ENCODE measurements at regions not wholly inside any gene's neighbourhood (a gene's known extent, or its start where the extent isn't known, plus 50 kb on each side); places are given as distances from the start of the nearest gene placed in this dataset.

GRCh38 chr16:47892999-47893398 is 262.8 kb downstream of the ABCC12 start:
- Histone ChIP-seq H3K4me3 (no peak overlapping the region), H4K20me1 (replicated peaks; ENCODE audit: control insufficient read depth, insufficient read depth, low read length) (no peaks in the 10 kb centered on the region), H3K9me3 (replicated peaks; ENCODE audit: control insufficient read depth, insufficient read depth, low read depth, low read length) (no peaks in the 10 kb centered on the region), H2AFZ (ENCODE audit: low read depth, low read length) (no peak overlapping the region), H3K4me1 (replicated peaks in 1 of 2; ENCODE audit: control insufficient read depth in 2 of 2, insufficient read depth in 2 of 2, low read length in 2 of 2) (no peaks in the 10 kb centered on the region), H3K4me2 (ENCODE audit: insufficient read depth, low read length) (no peak overlapping the region), H3K9me1 (ENCODE audit: control insufficient read depth, insufficient read depth, low read length) (no peaks in the 10 kb centered on the region), H3K79me2 (ENCODE audit: control insufficient read depth, insufficient read depth, low read length) (no peaks in the 10 kb centered on the region), H3K27ac (ENCODE audit: extremely low read depth, low read depth, low read length) (no peak overlapping the region), H3K9ac (ENCODE audit: insufficient read depth in 1 of 2, low read depth in 2 of 2, low read length in 2 of 2) (no peak overlapping the region), H3K27me3 (ENCODE audit: control insufficient read depth in 2 of 2, insufficient read depth in 2 of 2, low read length in 2 of 2) (no peaks in the 10 kb centered on the region; a peak in 2 of 5 replicates), H3K36me3 (ENCODE audit: control insufficient read depth, insufficient read depth, low read length) (no peaks in the 10 kb centered on the region)
- in situ Hi-C loops (cut with MboI), result no loop called here
- no peak for FAIRE-seq
- CTCF ChIA-PET (ENCODE audit: low intra/inter-chr PET ratio), result no interaction called here
- no peak for ATAC-seq
- BruUV-seq (replicated peaks), result no TSS peak
- no peak for DNase-seq (ENCODE audit: extremely low read depth in 1 of 4, low spot score in 3 of 4)
- no peak for TF ChIP-seq KLF1 (tag; IDR thresholded peaks at IDR 0.05)
- no peak for TF ChIP-seq CBX3 (IDR thresholded peaks at IDR 0.05; ENCODE audit: borderline replicate concordance in 1 of 2, low read length in 2 of 2)
- no peak for TF ChIP-seq SRSF1 (IDR thresholded peaks at IDR 0.05; ENCODE audit: low read depth, low read length)
- TF ChIP-seq ZNF592 (IDR thresholded peaks at IDR 0.05), result no peak
- no peak for TF ChIP-seq SAFB2 (IDR thresholded peaks at IDR 0.05; ENCODE audit: borderline replicate concordance, low read depth, low read length, severe bottlenecking)
- TF ChIP-seq TEAD4 (IDR thresholded peaks at IDR 0.05; ENCODE audit: low read length), result no peak
- no peak for TF ChIP-seq TEAD4 (CRISPR knock-in tag; IDR thresholded peaks at IDR 0.05; ENCODE audit: borderline replicate concordance)
- no peak for TF ChIP-seq ARID3A (IDR thresholded peaks at IDR 0.05; ENCODE audit: borderline replicate concordance, low read depth, low read length)
- TF ChIP-seq USF1 (CRISPR knock-in tag; IDR thresholded peaks at IDR 0.05), result no peak
- no peak for TF ChIP-seq CTCF (IDR thresholded peaks at IDR 0.05 in 2 of 3, conservative IDR thresholded peaks at IDR 0.05 in 1 of 3; ENCODE audit: insufficient read depth in 2 of 3, low read depth in 1 of 3, low read length in 3 of 3)
- no peak for TF ChIP-seq KDM2B (CRISPR knock-in tag; IDR thresholded peaks at IDR 0.05)
- no peak for TF ChIP-seq ZNF583 (CRISPR knock-in tag; IDR thresholded peaks at IDR 0.05)
- no peak for TF ChIP-seq ZNF274 (IDR thresholded peaks at IDR 0.05; ENCODE audit: borderline replicate concordance, low read depth, low read length)
- no peak for TF ChIP-seq HOXB6 (CRISPR knock-in tag; IDR thresholded peaks at IDR 0.05; ENCODE audit: borderline replicate concordance)
- no peak for TF ChIP-seq MCM3 (IDR thresholded peaks at IDR 0.05)
- TF ChIP-seq ZNF764 (CRISPR knock-in tag; IDR thresholded peaks at IDR 0.05; ENCODE audit: low read depth), result no peak
- no peak for TF ChIP-seq ZBED1 (IDR thresholded peaks at IDR 0.05)
- POLR2A ChIA-PET, result no interaction called here
- intact Hi-C loops (cut with micrococcal nuclease), result no loop called here
- under 1% methylated on average over 6 of the region's 6 CpGs for WGBS (ENCODE audit: insufficient coverage, low coverage, missing lambda C conversion rate)
